WTC11 (cell line): ENCODE measurements at regions not wholly inside any gene's neighbourhood (a gene's known extent, or its start where the extent isn't known, plus 50 kb on each side); places are given as distances from the start of the nearest gene placed in this dataset.

Source experiments
- ATAC-seq: fragments of 200-7000 bp; cut with Tn5 transposase; 2 replicates; pipeline ENCODE4 v1.10.0; 2021; ENCODE audit warnings: mild to moderate bottlenecking, moderate library complexity
- CTCF ChIA-PET: fragments of 300-600 bp; sonication (Branson Sonifier 250); formaldehyde crosslinking; loops from one replicate; lab custom pipeline; 2021; ENCODE audit warnings: antibody characterized with exemption; lab: Charles Lee
- POLR2A ChIA-PET: fragments of 350-600 bp; sonication (Branson Sonifier 250); formaldehyde crosslinking; loops from one replicate; lab custom pipeline; 2021; ENCODE audit warnings: antibody characterized with exemption; lab: Charles Lee
- DNase-seq: peaks from one replicate; pipeline ENCODE4 v3.0.0; 2021; ENCODE audit warnings: low spot score
- H3K27ac Mint-ChIP-seq: 2 replicates; pipeline ENCODE4 v1.8.0; 2021; ENCODE audit warnings: mixed read lengths
- H3K27me3 Mint-ChIP-seq: 2 replicates; pipeline ENCODE4 v1.8.0; 2021; ENCODE audit warnings: low read depth, mild to moderate bottlenecking, moderate library complexity, mixed read lengths
- H3K36me3 Mint-ChIP-seq: 2 replicates; pipeline ENCODE4 v1.8.0; 2021; ENCODE audit warnings: mixed read lengths
- H3K4me1 Mint-ChIP-seq: 2 replicates; pipeline ENCODE4 v1.8.0; 2022; ENCODE audit warnings: mixed read lengths
- H3K4me3 Mint-ChIP-seq: 2 replicates; pipeline ENCODE4 v1.8.0; 2021; ENCODE audit warnings: mild to moderate bottlenecking, moderate library complexity, mixed read lengths
- H3K9me3 Mint-ChIP-seq: 2 replicates; pipeline ENCODE4 v1.8.0; 2021; ENCODE audit warnings: mixed read lengths
- AFF4 ChIP-seq: sonication (generic); formaldehyde crosslinking; IDR thresholded peaks from 2 replicates; pipeline ENCODE4 v1.8.1; 2023; ENCODE audit warnings: mild to moderate bottlenecking, missing genetic modification reagents, borderline replicate concordance
- ARID4B ChIP-seq: sonication (generic); formaldehyde crosslinking; IDR thresholded peaks from 2 replicates; pipeline ENCODE4 v1.8.0; 2023; ENCODE audit warnings: missing genetic modification reagents, mild to moderate bottlenecking, borderline replicate concordance
- ATF2 ChIP-seq: sonication (generic); formaldehyde crosslinking; IDR thresholded peaks from 2 replicates; pipeline ENCODE4 v1.8.1; 2022; ENCODE audit warnings: low read depth, missing genetic modification reagents, borderline replicate concordance
- CREM ChIP-seq: sonication (generic); formaldehyde crosslinking; IDR thresholded peaks from 2 replicates; pipeline ENCODE4 v1.8.1; 2022; ENCODE audit warnings: mild to moderate bottlenecking, missing genetic modification reagents, moderate library complexity
- CTCF ChIP-seq: fragments of 200-600 bp; IDR thresholded peaks from 2 replicates; pipeline ENCODE4 v1.8.0; 2022; ENCODE audit warnings: antibody characterized with exemption
- E2F1 ChIP-seq: sonication (generic); formaldehyde crosslinking; IDR thresholded peaks from 2 replicates; pipeline ENCODE4 v1.8.0; 2022; ENCODE audit warnings: mild to moderate bottlenecking, missing genetic modification reagents
- FOXJ3 ChIP-seq: sonication (generic); formaldehyde crosslinking; IDR thresholded peaks from 2 replicates; pipeline ENCODE4 v1.9.0; 2021; ENCODE audit warnings: missing genetic modification reagents, mild to moderate bottlenecking, borderline replicate concordance
- FOXP1 ChIP-seq: sonication (generic); formaldehyde crosslinking; IDR thresholded peaks from 2 replicates; pipeline ENCODE4 v1.8.0; 2022; ENCODE audit warnings: missing genetic modification reagents, mild to moderate bottlenecking, moderate library complexity, borderline replicate concordance
- GRHL2 ChIP-seq: fragments of 250-450 bp; sonication (Bioruptor Pico); IDR thresholded peaks from 2 replicates; pipeline ENCODE4 v1.8.0; 2022; ENCODE audit warnings: mild to moderate bottlenecking, moderate library complexity; ENCODE audit not compliant: insufficient replicate concordance, severe bottlenecking
- JAZF1 ChIP-seq: fragments of 250-450 bp; sonication (Bioruptor Pico); IDR thresholded peaks from 2 replicates; pipeline ENCODE4 v1.9.0; 2021; ENCODE audit warnings: moderate library complexity, mild to moderate bottlenecking, inconsistent platforms
- NFATC4 ChIP-seq: fragments of 250-450 bp; sonication (Bioruptor Pico); IDR thresholded peaks from 2 replicates; pipeline ENCODE4 v1.9.0; 2021; ENCODE audit warnings: mild to moderate bottlenecking
- SMAD4 ChIP-seq: sonication (generic); formaldehyde crosslinking; IDR thresholded peaks from 2 replicates; pipeline ENCODE4 v1.8.0; 2022; ENCODE audit warnings: mild to moderate bottlenecking, missing genetic modification reagents
- STAT6 ChIP-seq: sonication (generic); formaldehyde crosslinking; conservative IDR thresholded peaks from 2 replicates; pipeline ENCODE4 v1.8.1; 2023; ENCODE audit warnings: mild to moderate bottlenecking, low read depth, missing genetic modification reagents, moderate library complexity
- TEAD4 ChIP-seq: sonication (generic); formaldehyde crosslinking; IDR thresholded peaks from 2 replicates; pipeline ENCODE4 v1.8.0; 2022; ENCODE audit warnings: mild to moderate bottlenecking, missing genetic modification reagents
- ZNF138 ChIP-seq: sonication (generic); formaldehyde crosslinking; conservative IDR thresholded peaks from 2 replicates; pipeline ENCODE4 v1.8.1; 2022; ENCODE audit warnings: mild to moderate bottlenecking, moderate library complexity, missing genetic modification reagents
- ZNF232 ChIP-seq: sonication (generic); formaldehyde crosslinking; IDR thresholded peaks from 2 replicates; pipeline ENCODE4 v1.8.0; 2022; ENCODE audit warnings: mild to moderate bottlenecking, missing genetic modification reagents
- ZNF281 ChIP-seq: sonication (generic); formaldehyde crosslinking; IDR thresholded peaks from 2 replicates; pipeline ENCODE4 v1.8.0; 2023; ENCODE audit warnings: mild to moderate bottlenecking, missing genetic modification reagents
- ZNF423 ChIP-seq: fragments of 250-450 bp; sonication (Bioruptor Pico); IDR thresholded peaks from 2 replicates; pipeline ENCODE4 v2.1.2; 2022; ENCODE audit warnings: mild to moderate bottlenecking, moderate library complexity

GRCh38 chr9:103990311-103990710 is 103.8 kb upstream of the SMC2 start (continued):
- TF ChIP-seq ARID4B (CRISPR knock-in tag) (no peak), ATF2 (CRISPR knock-in tag) (no peak), GRHL2 (CRISPR knock-in tag) (no peak), ZNF281 (CRISPR knock-in tag) (no peak)

- H3K4me1 Mint-ChIP-seq: peaks cover 22% of the 10 kb centered on the region
- ChIA-PET CTCF (no interaction called here), POLR2A (no interaction called here)
- no peaks in the 10 kb centered on the region for H3K9me3 Mint-ChIP-seq
- DNase-seq (peak; percentile 10), ATAC-seq (peak; percentile 92)
- H3K27ac Mint-ChIP-seq: 0 out of 2 replicates have a peak overlapping the region, but pooled peaks have one; percentile 26
- H3K36me3 Mint-ChIP-seq: no peaks in the 10 kb centered on the region
- H3K27me3 Mint-ChIP-seq: no peaks in the 10 kb centered on the region
- no peak overlapping the region for H3K4me3 Mint-ChIP-seq
- TF ChIP-seq FOXJ3 (no peak), CREM (CRISPR knock-in tag) (no peak), GRHL2 (CRISPR knock-in tag) (no peak), NFATC4 (CRISPR knock-in tag) (no peak), AFF4 (CRISPR knock-in tag) (no peak), STAT6 (CRISPR knock-in tag) (no peak), JAZF1 (no peak), ZNF423 (CRISPR knock-in tag) (no peak), TEAD4 (CRISPR knock-in tag) (no peak), E2F1 (CRISPR knock-in tag) (no peak), CTCF (no peak), ZNF138 (CRISPR knock-in tag) (no peak), FOXP1 (CRISPR knock-in tag) (no peak), ZNF232 (CRISPR knock-in tag) (no peak), SMAD4 (no peak)
These were observed 103.1 kb upstream of the SMC2 start for GRCh38 chr9:103991001-103991400.
